ENCODE measurements at regions not wholly inside any gene's neighbourhood (a gene's known extent, or its start where the extent isn't known, plus 50 kb on each side); places are given as distances from the start of the nearest gene placed in this dataset.

GRCh38 chr7:152909280-152909679 lies 149.7 kb downstream of the ACTR3B start:
- Histone ChIP-seq H3K23ac (ENCODE audit: low read depth, low read length) (no peak overlapping the region), H4K5ac (ENCODE audit: low read depth, low read length) (no peak overlapping the region), H2AK9ac (replicated peaks; ENCODE audit: low read depth, low read length, poor library complexity) (no peak overlapping the region), H3K14ac (replicated peaks; ENCODE audit: low read depth, low read length) (no peak overlapping the region), H3K56ac (ENCODE audit: extremely low read depth, insufficient read depth, low read length) (no peak overlapping the region), H3K4ac (ENCODE audit: low read depth, low read length) (no peak overlapping the region), H4K8ac (ENCODE audit: low read depth in 2 of 2, low read length in 2 of 2) (no peak overlapping the region), H4K91ac (ENCODE audit: insufficient read depth, low read depth, low read length) (no peak overlapping the region), H3K9ac (ENCODE audit: low read depth, low read length) (no peak overlapping the region), H3K18ac (ENCODE audit: low read depth, low read length) (no peak overlapping the region), H3K27ac (ENCODE audit: insufficient read depth, low read length) (no peak overlapping the region), H3K79me1 (ENCODE audit: low read depth in 1 of 2, low read length in 2 of 2) (no peaks in the 10 kb centered on the region), H3K4me1 (ENCODE audit: control insufficient read depth, insufficient read depth, low read length) (no peaks in the 10 kb centered on the region), H3K9me3 (ENCODE audit: control insufficient read depth, insufficient read depth, low read length) (peaks cover 7% of the 10 kb centered on the region), H2BK5ac (ENCODE audit: low read depth, low read length, poor library complexity, severe bottlenecking) (no peak overlapping the region), H2BK20ac (ENCODE audit: low read depth, low read length) (no peak overlapping the region), H4K20me1 (ENCODE audit: insufficient read depth, low read length) (no peaks in the 10 kb centered on the region), H3K36me3 (ENCODE audit: control insufficient read depth, insufficient read depth, low read length) (no peaks in the 10 kb centered on the region), H2AK5ac (ENCODE audit: low read depth, low read length) (no peak overlapping the region), H3K9me1 (ENCODE audit: insufficient read depth, low read length) (no peaks in the 10 kb centered on the region), H3K27me3 (ENCODE audit: control insufficient read depth, insufficient read depth, low read length) (no peaks in the 10 kb centered on the region), H2AFZ (replicated peaks; ENCODE audit: low read length, poor library complexity) (no peak overlapping the region), H3K4me2 (ENCODE audit: low read depth, low read length) (no peak overlapping the region), H3K4me3 (ENCODE audit: insufficient read depth, low read depth, low read length) (no peak overlapping the region), H2BK120ac (ENCODE audit: low read depth, low read length) (no peak overlapping the region), H2BK15ac (ENCODE audit: low read depth, low read length) (no peak overlapping the region)
- dilution Hi-C loops (cut with HindIII; ENCODE audit: low sequenced_read_pairs, unreplicated experiment) (no loop called here), in situ Hi-C loops (cut with MboI; ENCODE audit: low sequenced_read_pairs) (no loop called here), intact Hi-C loops (cut with micrococcal nuclease) (no loop called here)
- no peak for TF ChIP-seq FOS (IDR thresholded peaks at IDR 0.05; ENCODE audit: low read depth, low read length)
- no peak for TF ChIP-seq CTCF (conservative IDR thresholded peaks at IDR 0.05; ENCODE audit: low read depth, low read length)
- no peak for TF ChIP-seq RFX5 (IDR thresholded peaks at IDR 0.05; ENCODE audit: low read depth, low read length)
- TF ChIP-seq SMC3 (IDR thresholded peaks at IDR 0.05; ENCODE audit: low read depth, low read length) = no peak
- TF ChIP-seq USF2 (IDR thresholded peaks at IDR 0.05; ENCODE audit: low read depth, low read length) = no peak
- TF ChIP-seq NFE2L2 (IDR thresholded peaks at IDR 0.05; ENCODE audit: low read depth, low read length) = no peak
- TF ChIP-seq RAD21 (IDR thresholded peaks at IDR 0.05; ENCODE audit: low read length) = no peak
- TF ChIP-seq CEBPB (IDR thresholded peaks at IDR 0.05; ENCODE audit: low read depth, low read length) = no peak
- TF ChIP-seq BHLHE40 (IDR thresholded peaks at IDR 0.05; ENCODE audit: low read depth, low read length) = no peak
- TF ChIP-seq MXI1 (IDR thresholded peaks at IDR 0.05; ENCODE audit: borderline replicate concordance, low read depth, low read length) = no peak
- TF ChIP-seq MAZ (IDR thresholded peaks at IDR 0.05; ENCODE audit: borderline replicate concordance, low read depth, low read length) = no peak
- no TSS peak for BruUV-seq (replicated peaks)
- WGBS, 2 experiments (ENCODE audit: extremely low coverage in 2 of 2, insufficient read length in 1 of 2) = no CpG with 5 or more reads among the region's 6 CpGs
- ChIA-PET POLR2A (ENCODE audit: unreplicated experiment) (no interaction called here), CTCF (no interaction called here)
- DNase-seq (no peak), ATAC-seq (ENCODE audit: low read depth) (no peak)
